ENCODE measurements at regions not wholly inside any gene's neighbourhood (a gene's known extent, or its start where the extent isn't known, plus 50 kb on each side); places are given as distances from the start of the nearest gene placed in this dataset.

- TF ChIP-seq HNF4G (IDR thresholded peaks at IDR 0.05) = no peak
These were observed 246.5 kb upstream of the MIR17HG start (continued) for GRCh38 chr13:91100944-91101343.

- Histone ChIP-seq H3K4me3 (ENCODE audit: low read depth in 1 of 3, low read length in 3 of 3) (no peak overlapping the region), H3K27me3 (ENCODE audit: control insufficient read depth in 4 of 4, insufficient read depth in 4 of 4, low read length in 3 of 4) (peaks cover 0 to 5% (median 0%) of the 10 kb centered on the region in 4 donors), H3K27ac (ENCODE audit: low read depth in 1 of 2, low read length in 2 of 2) (no peak overlapping the region), H3K36me3 (ENCODE audit: control insufficient read depth in 4 of 4, insufficient read depth in 3 of 4, low read depth in 1 of 4, low read length in 3 of 4) (no peaks in the 10 kb centered on the region), H3K4me1 (ENCODE audit: control insufficient read depth in 4 of 4, insufficient read depth in 4 of 4, low read length in 3 of 4) (no peaks in the 10 kb centered on the region), H3K9me3 (ENCODE audit: control insufficient read depth in 4 of 4, low read length in 3 of 4) (no peaks in the 10 kb centered on the region), H3K9ac (ENCODE audit: low read depth in 1 of 2, low read length in 2 of 2) (no peak overlapping the region)
- WGBS = 67% methylated on average over 2 of the region's 2 CpGs
- no peak for DNase-seq (ENCODE audit: low spot score)
- no peak for TF ChIP-seq REST (IDR thresholded peaks at IDR 0.05)
These were observed 246.1 kb upstream of the MIR17HG start for GRCh38 chr13:91101381-91101780.

- Histone ChIP-seq H3K4me3 (ENCODE audit: low read depth in 1 of 3, low read length in 3 of 3) (no peak overlapping the region), H3K27ac (ENCODE audit: low read depth in 1 of 2, low read length in 2 of 2) (no peak overlapping the region), H3K9ac (ENCODE audit: low read depth in 1 of 2, low read length in 2 of 2) (no peak overlapping the region), H3K9me3 (ENCODE audit: control insufficient read depth in 4 of 4, low read length in 3 of 4) (no peaks in the 10 kb centered on the region), H3K27me3 (ENCODE audit: control insufficient read depth in 4 of 4, insufficient read depth in 4 of 4, low read length in 3 of 4) (peaks cover 0 to 2% (median 0%) of the 10 kb centered on the region in 4 donors), H3K4me1 (ENCODE audit: control insufficient read depth in 4 of 4, insufficient read depth in 4 of 4, low read length in 3 of 4) (no peaks in the 10 kb centered on the region), H3K36me3 (ENCODE audit: control insufficient read depth in 4 of 4, insufficient read depth in 3 of 4, low read depth in 1 of 4, low read length in 3 of 4) (no peaks in the 10 kb centered on the region)
- TF ChIP-seq ZBTB33 (IDR thresholded peaks at IDR 0.05) (no peak), HNF4A (conservative IDR thresholded peaks at IDR 0.05) (no peak), JUND (IDR thresholded peaks at IDR 0.05) (no peak), ATF3 (IDR thresholded peaks at IDR 0.05) (no peak), YY1 (IDR thresholded peaks at IDR 0.05) (no peak), FOXA2 (IDR thresholded peaks at IDR 0.05) (no peak), GABPA (IDR thresholded peaks at IDR 0.05 in 1 of 2, conservative IDR thresholded peaks at IDR 0.05 in 1 of 2) (no peak), TAF1 (conservative IDR thresholded peaks at IDR 0.05) (no peak), EGR1 (IDR thresholded peaks at IDR 0.05; ENCODE audit: low read depth in 2 of 2) (no peak), CTCF (IDR thresholded peaks at IDR 0.05; ENCODE audit: low read depth, low read length, missing input control) (no peak), NR2F2 (IDR thresholded peaks at IDR 0.05) (no peak), RAD21 (IDR thresholded peaks at IDR 0.05) (no peak)
- 78% methylated on average over 3 of the region's 3 CpGs for WGBS
- DNase-seq (ENCODE audit: low spot score) = no peak
These were observed 242.2 kb upstream of the MIR17HG start for GRCh38 chr13:91105270-91105669.

All from liver (tissue), 8 donors.